MM.1S (cell line): ENCODE measurements at regions not wholly inside any gene's neighbourhood (a gene's known extent, or its start where the extent isn't known, plus 50 kb on each side); places are given as distances from the start of the nearest gene placed in this dataset.

Source experiments
- CTCF ChIP-seq: fragments of 300-600 bp; sonication (generic); IDR thresholded peaks from 2 replicates; pipeline ENCODE4 v1.5.1; 2016; ENCODE audit warnings: antibody characterized with exemption, low read length, mixed read lengths
- EZH2 ChIP-seq: fragments of 300-600 bp; sonication (generic); optimal IDR thresholded peaks from 2 replicates; pipeline ENCODE3; 2017; ENCODE audit warnings: low read depth, mild to moderate bottlenecking, antibody characterized with exemption, low read length, mixed read lengths
- EZH2phosphoT487 ChIP-seq: fragments of 300-600 bp; sonication (generic); IDR thresholded peaks from 2 replicates; pipeline ENCODE4 v1.6.1; 2018; ENCODE audit warnings: antibody characterized with exemption, low read length

GRCh38 chr2:12440731-12441130 lies 276.0 kb upstream of the TRIB2 start:
- no peak for TF ChIP-seq CTCF
- TF ChIP-seq EZH2: no peak
- no peak for TF ChIP-seq EZH2phosphoT487
